DOHH2 (cell line): ENCODE measurements at regions not wholly inside any gene's neighbourhood (a gene's known extent, or its start where the extent isn't known, plus 50 kb on each side); places are given as distances from the start of the nearest gene placed in this dataset.
"Not testable (repeated sequence)": the region's sequence is repeated elsewhere in the genome, so short reads cannot be mapped to it uniquely, and the experiment has no call there.

Experiments used
- H3F3A ChIP-seq: fragments of 200-600 bp; sonication (generic), shearing (Covaris generic); 2 replicates; pipeline ENCODE4 v1.6.0; 2016; ENCODE audit warnings: antibody characterized with exemption, mild to moderate bottlenecking; ENCODE audit not compliant: control insufficient read depth, insufficient read depth
- H3K27ac ChIP-seq: fragments of 200-600 bp; sonication (generic); 2 replicates; pipeline ENCODE4 v1.5.1; 2014; ENCODE audit warnings: low read depth, mild to moderate bottlenecking, low read length, moderate library complexity
- H3K27me3 ChIP-seq: fragments of 200-600 bp; sonication (generic); 2 replicates; pipeline ENCODE4 v1.6.1; 2014; ENCODE audit warnings: mild to moderate bottlenecking, low read length, mixed read lengths; ENCODE audit not compliant: control insufficient read depth
- H3K36me3 ChIP-seq: fragments of 200-600 bp; sonication (generic); 2 replicates; pipeline ENCODE4 v1.6.1; 2014; ENCODE audit warnings: mild to moderate bottlenecking, low read length, moderate library complexity, mixed read lengths; ENCODE audit not compliant: control insufficient read depth
- H3K4me1 ChIP-seq: fragments of 200-600 bp; sonication (generic); 2 replicates; pipeline ENCODE4 v1.6.1; 2014; ENCODE audit warnings: mild to moderate bottlenecking, low read length, mixed read lengths; ENCODE audit not compliant: control insufficient read depth
- H3K4me2 ChIP-seq: fragments of 200-600 bp; sonication (generic); 2 replicates; pipeline ENCODE4 v1.6.0; 2014; ENCODE audit warnings: mild to moderate bottlenecking, low read length, moderate library complexity
- H3K4me3 ChIP-seq: fragments of 200-600 bp; sonication (generic); 2 replicates; pipeline ENCODE4 v1.5.1; 2014; ENCODE audit warnings: mild to moderate bottlenecking, low read length, mixed read lengths
- H3K79me2 ChIP-seq: fragments of 200-600 bp; sonication (generic); 2 replicates; pipeline ENCODE4 v1.6.1; 2014; ENCODE audit warnings: mild to moderate bottlenecking, low read length, mixed read lengths; ENCODE audit not compliant: control insufficient read depth
- H3K9me2 ChIP-seq: fragments of 200-600 bp; sonication (generic); replicated peaks from 2 replicates; pipeline ENCODE4 v1.6.1; 2014; ENCODE audit warnings: mild to moderate bottlenecking, low read length, mixed read lengths; ENCODE audit not compliant: control insufficient read depth
- H3K9me3 ChIP-seq: fragments of 200-600 bp; sonication (generic); 2 replicates; pipeline ENCODE4 v1.6.1; 2014; ENCODE audit warnings: antibody characterized with exemption, low read length, mixed read lengths; ENCODE audit not compliant: control insufficient read depth, insufficient read depth
- H4K20me1 ChIP-seq: fragments of 200-600 bp; sonication (generic); 2 replicates; pipeline ENCODE4 v1.6.0; 2014; ENCODE audit warnings: low read depth, mild to moderate bottlenecking, antibody characterized with exemption, low read length, moderate library complexity; ENCODE audit not compliant: control insufficient read depth, insufficient read depth
- CTCF ChIP-seq: fragments of 200-600 bp; sonication (generic); IDR thresholded peaks from one replicate; pipeline ENCODE4 v1.5.1; 2014; ENCODE audit warnings: antibody characterized with exemption, mild to moderate bottlenecking, low read depth, low read length; ENCODE audit not compliant: poor library complexity, severe bottlenecking
- EZH2phosphoT487 ChIP-seq: fragments of 200-600 bp; sonication (generic); IDR thresholded peaks from 2 replicates; pipeline ENCODE4 v1.6.1; 2017; ENCODE audit warnings: borderline replicate concordance, mild to moderate bottlenecking, antibody characterized with exemption, low read length, moderate library complexity, mixed read lengths

GRCh38 chr12:115794659-115795081 is 482.8 kb downstream of the MED13L start:
- Histone ChIP-seq H4K20me1 (no peaks in the 10 kb centered on the region), H3K9me3 (no peaks in the 10 kb centered on the region), H3K9me2 (no peaks in the 10 kb centered on the region; the same call in 1 of the 2 replicates), H3K4me2 (no peak overlapping the region), H3K27ac (no peak overlapping the region), H3K36me3 (no peaks in the 10 kb centered on the region), H3K79me2 (no peaks in the 10 kb centered on the region), H3K4me3 (no peak overlapping the region), H3K4me1 (no peaks in the 10 kb centered on the region), H3K27me3 (no peaks in the 10 kb centered on the region), H3F3A (no peaks in the 10 kb centered on the region)
- TF ChIP-seq EZH2phosphoT487 (no peak), CTCF (no peak)

- Histone ChIP-seq H3K9me3 (no peaks in the 10 kb centered on the region), H3K9me2 (no peaks in the 10 kb centered on the region; the same call in 1 of the 2 replicates), H3K4me3 (no peak overlapping the region), H3K4me2 (no peak overlapping the region), H3K36me3 (no peaks in the 10 kb centered on the region), H4K20me1 (no peaks in the 10 kb centered on the region), H3K27ac (no peak overlapping the region), H3K27me3 (no peaks in the 10 kb centered on the region), H3K4me1 (no peaks in the 10 kb centered on the region), H3F3A (no peaks in the 10 kb centered on the region), H3K79me2 (no peaks in the 10 kb centered on the region)
- TF ChIP-seq EZH2phosphoT487 (no peak), CTCF (no peak)
Observed at GRCh38 chr12:115791331-115791730, 486.2 kb downstream of the MED13L start.

- no peak overlapping the region for H3K4me3 ChIP-seq
- H3F3A ChIP-seq: no peaks in the 10 kb centered on the region
- H3K4me2 ChIP-seq: no peak overlapping the region
- no peaks in the 10 kb centered on the region for H3K36me3 ChIP-seq
- H4K20me1 ChIP-seq: no peaks in the 10 kb centered on the region
- H3K9me3 ChIP-seq: no peaks in the 10 kb centered on the region
- no peaks in the 10 kb centered on the region; the same call in 1 of the 2 replicates for H3K9me2 ChIP-seq
- no peaks in the 10 kb centered on the region for H3K79me2 ChIP-seq
- TF ChIP-seq CTCF (no peak), EZH2phosphoT487 (no peak)
- H3K27me3 ChIP-seq: no peaks in the 10 kb centered on the region
- no peaks in the 10 kb centered on the region for H3K4me1 ChIP-seq
- no peak overlapping the region for H3K27ac ChIP-seq
Observed at GRCh38 chr12:115790526-115790925, 487.0 kb downstream of the MED13L start.

- not testable (repeated sequence) for H3K4me2 ChIP-seq, H3F3A ChIP-seq, H3K27me3 ChIP-seq, H3K4me3 ChIP-seq, H3K9me3 ChIP-seq, H3K36me3 ChIP-seq, H3K9me2 ChIP-seq, H3K79me2 ChIP-seq, H3K27ac ChIP-seq, H4K20me1 ChIP-seq, H3K4me1 ChIP-seq
Observed at GRCh38 chr12:115786490-115786889, 491.0 kb downstream of the MED13L start.
